ENCODE measurements at regions not wholly inside any gene's neighbourhood (a gene's known extent, or its start where the extent isn't known, plus 50 kb on each side); places are given as distances from the start of the nearest gene placed in this dataset.
"Not testable (repeated sequence)": the region's sequence is repeated elsewhere in the genome, so short reads cannot be mapped to it uniquely, and the experiment has no call there.

GRCh38 chr3:118538187-118538586 is 496.5 kb downstream of the IGSF11 start:
- Histone ChIP-seq H3K9me3 (peaks cover 0 to 1% of the 10 kb centered on the region in 2 donors), H3K4me3 (no peak overlapping the region), H3K27me3 (no peaks in the 10 kb centered on the region), H3K36me3 (no peaks in the 10 kb centered on the region), H3K4me1 (no peaks in the 10 kb centered on the region), H3K27ac (no peak overlapping the region)
- no peak for TF ChIP-seq CTCF (IDR thresholded peaks at IDR 0.05)
- DNase-seq, result peak in 1 of 4 donors; percentile 10
- ATAC-seq, result no peak
- intact Hi-C loops (cut with DNase I), result no loop called here

GRCh38 chr3:118539820-118540447 is 494.7 kb downstream of the IGSF11 start:
- H3K4me3 ChIP-seq; ATAC-seq; H3K9me3 ChIP-seq; H3K36me3 ChIP-seq; intact Hi-C loops (cut with DNase I); H3K27ac ChIP-seq; H3K4me1 ChIP-seq; H3K27me3 ChIP-seq: not testable (repeated sequence)
- peak in 1 of 4 donors; percentile 49 for DNase-seq

GRCh38 chr3:118540448-118540821 is 494.2 kb downstream of the IGSF11 start:
- H3K4me1 ChIP-seq; H3K27me3 ChIP-seq; ATAC-seq; H3K9me3 ChIP-seq; H3K4me3 ChIP-seq; H3K27ac ChIP-seq; intact Hi-C loops (cut with DNase I); H3K36me3 ChIP-seq: not testable (repeated sequence)
- DNase-seq, result peak in 1 of 4 donors; percentile 14

GRCh38 chr3:118540826-118541225 is 493.8 kb downstream of the IGSF11 start:
- H3K4me3 ChIP-seq, result no peak overlapping the region
- DNase-seq (no peak), ATAC-seq (no peak)
- TF ChIP-seq CTCF (IDR thresholded peaks at IDR 0.05), result no peak
- no peak overlapping the region for H3K27ac ChIP-seq
- H3K27me3 ChIP-seq, result no peaks in the 10 kb centered on the region
- no peaks in the 10 kb centered on the region for H3K36me3 ChIP-seq
- intact Hi-C loops (cut with DNase I), result no loop called here
- no peaks in the 10 kb centered on the region for H3K4me1 ChIP-seq
- H3K9me3 ChIP-seq, result peaks cover 0 to 1% of the 10 kb centered on the region in 2 donors

- H3K27me3 ChIP-seq, result no peaks in the 10 kb centered on the region
- ATAC-seq (no peak), DNase-seq (no peak)
- no peak overlapping the region for H3K27ac ChIP-seq
- intact Hi-C loops (cut with DNase I), result no loop called here
- no peak overlapping the region for H3K4me3 ChIP-seq
- no peak for TF ChIP-seq CTCF (IDR thresholded peaks at IDR 0.05)
- peaks cover 0 to 1% of the 10 kb centered on the region in 2 donors for H3K9me3 ChIP-seq
- H3K36me3 ChIP-seq, result no peaks in the 10 kb centered on the region
- H3K4me1 ChIP-seq, result no peaks in the 10 kb centered on the region
These were observed 492.9 kb downstream of the IGSF11 start for GRCh38 chr3:118541796-118542195.

DNA sequence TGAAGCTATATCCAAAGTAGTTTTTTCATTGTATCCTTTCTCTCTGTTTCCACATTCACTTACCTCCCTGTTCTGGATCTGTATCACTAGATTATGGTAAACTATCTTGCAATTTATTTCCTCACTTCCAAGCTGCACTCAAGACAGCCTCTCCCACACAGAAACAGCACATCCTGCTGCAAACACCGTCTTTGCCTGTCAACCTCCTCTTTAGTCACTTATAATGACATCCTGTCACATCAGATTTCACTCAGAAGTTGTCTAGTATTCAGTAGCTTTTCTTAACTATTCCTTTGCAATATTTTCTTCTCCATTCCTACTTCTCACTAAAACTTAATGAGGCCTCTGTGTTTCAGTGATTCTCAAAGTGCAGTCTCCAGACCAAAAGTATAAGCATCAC is 490.8 kb downstream of the IGSF11 start:
- ATAC-seq (no peak), DNase-seq (no peak)
- intact Hi-C loops (cut with DNase I), result no loop called here
- Histone ChIP-seq H3K36me3 (no peaks in the 10 kb centered on the region), H3K4me3 (no peak overlapping the region), H3K27me3 (no peaks in the 10 kb centered on the region), H3K27ac (no peak overlapping the region), H3K9me3 (peaks cover 0 to 1% of the 10 kb centered on the region in 2 donors), H3K4me1 (no peaks in the 10 kb centered on the region)
- TF ChIP-seq CTCF (IDR thresholded peaks at IDR 0.05), result no peak
